Left ventricle myocardium superior (tissue), 1 donor: ENCODE measurements at regions not wholly inside any gene's neighbourhood (a gene's known extent, or its start where the extent isn't known, plus 50 kb on each side); places are given as distances from the start of the nearest gene placed in this dataset.
A peak's percentile ranks its signal among the peaks of the same experiment; 100 is the strongest.
"Not testable (repeated sequence)": the region's sequence is repeated elsewhere in the genome, so short reads cannot be mapped to it uniquely, and the experiment has no call there.

Experiments
- ATAC-seq: fragments of 200-7000 bp; cut with Tn5 transposase; one replicate; pipeline ENCODE4 v1.9.1; 2020; ENCODE audit warnings: mild to moderate bottlenecking, moderate library complexity
- DNase-seq: peaks from one replicate; pipeline ENCODE4 v3.0.0-alpha.2; 2020
- intact Hi-C: fragments of 100-400 bp; cut with micrococcal nuclease; formaldehyde crosslinking; loops from one replicate; pipeline ENCODE4 v1.11.0; 2022
- donor health status: DM: no; HTN: yes; CAD: no; lungs with severe emphysema.

DNA sequence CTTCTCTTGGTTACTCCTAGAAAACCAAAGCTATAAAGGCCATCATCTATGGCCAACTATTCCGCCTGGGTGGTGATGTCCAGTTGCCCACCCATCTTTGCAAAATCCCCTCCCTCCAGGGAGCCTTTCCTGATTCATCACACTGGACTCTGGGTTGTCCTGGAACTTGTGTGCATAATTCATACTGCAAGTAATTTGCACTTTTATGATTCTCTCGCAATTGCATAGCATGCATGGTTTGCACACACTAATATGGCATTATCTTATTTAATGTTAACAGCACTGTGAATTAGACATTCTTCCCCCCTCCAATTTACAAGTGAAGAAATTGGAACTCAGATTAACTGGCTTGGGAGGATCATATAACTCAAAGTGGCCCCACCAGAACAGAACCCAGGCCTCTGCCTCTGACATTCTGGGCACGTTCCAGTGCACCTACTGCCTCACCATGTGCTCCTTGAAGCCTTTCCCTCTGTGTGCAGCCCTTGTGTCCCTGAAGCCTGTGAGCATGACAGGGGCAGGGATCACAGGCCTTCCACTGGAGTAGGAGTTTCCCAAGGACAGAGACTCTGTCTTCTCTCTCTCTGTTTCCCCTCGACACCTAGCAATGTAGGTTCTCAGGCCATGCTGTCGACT, 98.9 kb upstream of the IPO9 start:
- DNase-seq (no peak), ATAC-seq (no peak)
- intact Hi-C loops, result no loop called here

- no peak for DNase-seq
- intact Hi-C loops, result no loop called here
- peak; percentile 3 for ATAC-seq
Measured at GRCh38 chr1:201730611-201731010, 98.3 kb upstream of the IPO9 start.

- intact Hi-C loops, result no loop called here
- peak; percentile 44 for DNase-seq
- peak; percentile 22 for ATAC-seq
Measured at GRCh38 chr1:201731142-201731541, 97.8 kb upstream of the IPO9 start.

DNA sequence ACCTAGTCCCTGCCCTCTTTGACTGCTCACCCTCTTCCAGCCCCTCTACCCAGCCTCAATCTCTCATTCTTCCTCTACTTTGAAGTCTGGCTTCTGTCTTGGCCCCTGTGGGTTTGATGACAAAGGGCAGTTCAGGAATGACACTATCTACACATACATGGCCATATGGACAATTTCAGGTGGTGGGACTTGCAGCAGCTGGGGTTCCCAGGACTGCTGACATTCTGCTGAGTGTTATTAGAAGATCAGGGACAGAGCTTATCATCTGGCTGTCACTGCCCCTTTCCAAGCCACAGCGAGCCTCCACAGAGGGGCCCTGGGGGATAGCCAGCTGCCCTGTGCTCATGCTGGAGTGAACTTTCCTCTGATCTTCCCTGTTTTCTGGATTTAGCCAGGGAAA, 97.4 kb upstream of the IPO9 start:
- peak; percentile 90 for ATAC-seq
- intact Hi-C loops, result no loop called here

DNA sequence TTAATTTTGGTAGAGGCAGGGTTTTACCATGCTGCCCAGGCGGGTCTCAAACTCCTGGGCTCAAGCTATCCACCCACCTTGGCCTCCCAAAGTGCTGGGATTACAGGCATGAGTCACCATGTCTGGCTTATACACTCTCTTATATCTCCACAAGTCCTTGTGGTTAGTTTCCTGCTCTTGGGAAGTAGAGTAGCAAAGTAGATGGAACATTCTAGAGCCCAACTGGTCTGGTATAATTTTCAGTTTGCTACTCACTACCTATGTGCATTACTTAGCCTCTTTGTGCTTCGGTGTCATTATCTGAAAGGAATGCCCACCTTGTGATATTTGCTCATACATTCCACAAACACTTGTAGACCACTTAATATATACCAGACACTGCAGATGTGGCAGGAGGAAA, 96.6 kb upstream of the IPO9 start:
- ATAC-seq (peak; percentile 7), DNase-seq (no peak)
- intact Hi-C loops, result no loop called here

More for the DNA sequence above, 97.4 kb upstream of the IPO9 start:
- peak; percentile 86 for DNase-seq

- intact Hi-C loops, result not testable (repeated sequence)
Measured at GRCh38 chr1:201734221-201734620, 94.7 kb upstream of the IPO9 start.

GRCh38 chr1:201734786-201735185, 94.2 kb upstream of the IPO9 start:
- no peak for DNase-seq

More at GRCh38 chr1:201734221-201734620, 94.7 kb upstream of the IPO9 start:
- ATAC-seq, DNase-seq: not testable (repeated sequence)

GRCh38 chr1:201736707-201737320, 92.1 kb upstream of the IPO9 start:
- intact Hi-C loops, result no loop called here
- DNase-seq (no peak), ATAC-seq (no peak)

More at GRCh38 chr1:201734786-201735185, 94.2 kb upstream of the IPO9 start:
- intact Hi-C loops, result no loop called here
- ATAC-seq, result no peak

DNA sequence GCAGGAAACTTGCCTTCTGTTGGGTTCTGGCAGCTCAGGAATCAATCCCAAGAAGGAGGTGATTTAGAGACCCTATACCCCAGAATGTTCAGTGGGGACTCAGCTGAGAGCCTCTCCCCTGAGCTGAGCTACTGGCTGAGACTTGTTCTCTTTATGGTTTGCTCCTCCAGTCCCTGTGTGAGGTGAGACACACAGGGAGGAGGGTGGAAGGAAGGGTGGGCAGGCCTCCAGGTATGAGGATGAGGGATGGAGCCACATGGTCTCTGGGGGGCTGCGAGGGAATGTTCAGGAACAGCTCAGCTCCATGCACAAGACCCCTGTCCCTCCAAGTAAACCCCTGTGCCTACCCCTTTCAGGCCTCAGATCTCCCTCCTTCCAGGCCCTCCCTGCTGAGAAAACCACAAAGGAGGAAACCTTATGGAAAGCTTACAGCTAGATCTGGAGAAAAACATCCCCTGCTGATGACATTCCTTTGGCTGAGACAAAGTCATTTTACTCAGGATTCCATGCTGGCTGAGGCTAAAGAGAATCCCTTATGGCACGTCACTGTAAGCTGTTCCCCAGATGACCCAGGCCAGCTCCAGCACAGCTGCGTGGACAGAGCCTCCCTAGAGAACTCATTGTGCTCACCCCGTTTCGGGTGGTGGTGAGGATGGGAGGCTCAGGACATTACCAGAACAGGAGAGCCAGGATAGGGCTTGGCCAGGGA, 91.5 kb upstream of the IPO9 start:
- intact Hi-C loops, result no loop called here
- ATAC-seq (peak; percentile 75), DNase-seq (peak; percentile 83)

GRCh38 chr1:201739080-201739479, 89.9 kb upstream of the IPO9 start:
- no peak for DNase-seq
- intact Hi-C loops, result no loop called here
- peak; percentile 38 for ATAC-seq

DNA sequence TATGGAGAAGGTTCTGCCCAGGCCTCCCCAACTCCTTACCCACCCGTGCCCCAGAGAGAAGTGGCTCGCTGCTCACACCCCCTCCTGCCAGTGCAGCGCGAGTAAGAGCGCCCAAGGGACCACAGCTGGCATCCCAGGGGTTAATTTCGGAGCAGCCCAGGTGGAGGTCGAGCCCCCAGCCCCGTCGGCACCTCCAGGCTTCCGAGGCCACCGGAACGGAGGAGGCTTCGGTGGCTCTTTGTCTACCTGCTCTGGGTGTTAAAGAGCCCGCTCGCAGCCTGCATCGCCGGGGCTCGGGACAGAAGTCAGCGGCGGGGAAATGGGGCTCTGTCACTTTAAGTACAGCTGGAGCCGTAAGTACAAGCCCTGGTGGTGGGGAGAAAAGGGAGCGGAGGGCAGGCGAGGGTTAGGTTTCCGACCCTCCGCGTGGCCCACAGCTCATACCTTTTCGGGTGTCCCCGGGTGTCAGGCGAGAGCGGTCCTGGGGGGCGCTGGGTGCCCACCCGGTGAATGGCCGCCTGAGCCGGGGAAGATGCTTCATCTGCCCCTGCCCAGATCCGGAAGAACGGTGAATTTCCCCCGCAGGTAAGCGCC, 89.4 kb upstream of the IPO9 start:
- DNase-seq (peak; percentile 83), ATAC-seq (peak; percentile 70)
- intact Hi-C loops, result no loop called here

- intact Hi-C loops, result no loop called here
- ATAC-seq (peak; percentile 5), DNase-seq (no peak)
Measured at GRCh38 chr1:201740086-201740541, 88.8 kb upstream of the IPO9 start.

DNA sequence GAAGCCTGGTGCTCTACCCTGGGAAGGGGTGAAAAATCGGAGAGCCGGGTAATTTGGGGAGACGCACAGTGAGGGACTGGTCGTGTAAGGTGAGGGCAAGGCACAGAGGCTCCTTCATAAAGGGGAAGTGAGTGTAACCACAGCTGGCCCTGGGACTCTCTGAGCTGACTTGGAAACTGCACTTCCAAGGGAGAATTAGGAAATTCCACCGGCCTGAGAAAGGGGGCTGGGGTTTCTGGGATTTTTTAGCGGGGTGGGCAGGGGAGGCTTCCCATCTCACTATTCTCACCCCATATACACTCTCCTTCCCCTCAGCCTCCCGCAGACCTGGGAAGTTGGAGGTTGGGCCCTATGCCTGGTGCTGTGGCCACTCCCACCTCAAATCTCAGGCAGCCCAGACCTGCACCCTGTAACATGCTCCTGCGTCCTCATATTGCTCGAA, 88.3 kb upstream of the IPO9 start:
- ATAC-seq, result peak; percentile 37
- intact Hi-C loops, result no loop called here

GRCh38 chr1:201741763-201742342, 87.1 kb upstream of the IPO9 start:
- DNase-seq (no peak), ATAC-seq (no peak)
- intact Hi-C loops, result no loop called here

More for the DNA sequence above, 88.3 kb upstream of the IPO9 start:
- no peak for DNase-seq

GRCh38 chr1:201742476-201742875, 86.5 kb upstream of the IPO9 start:
- intact Hi-C loops, result no loop called here
- peak; percentile 2 for ATAC-seq

GRCh38 chr1:201742955-201743805, 85.8 kb upstream of the IPO9 start:
- intact Hi-C loops, result no loop called here
- no peak for ATAC-seq
- no peak for DNase-seq

More at GRCh38 chr1:201742476-201742875, 86.5 kb upstream of the IPO9 start:
- DNase-seq, result no peak

DNA sequence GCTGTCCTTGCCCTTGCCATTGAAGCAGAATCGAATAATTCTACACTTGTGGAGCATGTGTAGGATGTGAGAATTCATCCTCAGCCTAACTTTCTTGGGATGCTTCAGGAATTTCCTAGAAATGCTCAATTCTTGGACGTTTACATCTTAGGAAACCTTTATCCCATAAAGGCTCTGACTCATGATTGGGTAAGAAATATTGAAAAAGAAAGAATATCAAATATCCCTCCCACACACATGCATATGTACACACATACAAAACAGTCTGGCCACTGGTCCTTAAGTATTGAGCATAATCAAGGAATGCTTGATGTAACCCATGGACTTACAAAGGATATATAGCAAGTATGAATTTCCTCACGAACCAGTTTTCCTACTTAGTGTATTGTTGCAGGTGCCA, 83.9 kb upstream of the IPO9 start:
- ATAC-seq, result no peak
- intact Hi-C loops, result no loop called here
- DNase-seq, result no peak

DNA sequence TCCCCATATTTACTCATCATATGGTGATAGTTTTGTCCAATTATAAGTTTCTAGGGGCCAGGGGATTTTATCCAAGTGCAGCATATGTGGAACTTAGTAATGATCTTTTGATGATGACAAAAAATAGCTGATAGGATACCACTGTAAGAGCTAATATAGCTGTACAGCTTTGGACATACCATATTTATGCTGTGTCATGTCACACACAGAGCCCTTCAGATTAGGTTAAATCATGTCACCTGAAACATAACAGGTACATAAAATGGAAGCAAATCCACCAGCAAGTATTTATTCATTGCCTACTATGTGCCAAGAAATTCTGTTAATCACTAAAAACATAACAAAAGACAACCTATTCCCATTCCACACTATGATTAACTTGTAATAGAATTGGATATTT, 82.8 kb upstream of the IPO9 start:
- intact Hi-C loops, result no loop called here
- ATAC-seq (no peak), DNase-seq (no peak)

DNA sequence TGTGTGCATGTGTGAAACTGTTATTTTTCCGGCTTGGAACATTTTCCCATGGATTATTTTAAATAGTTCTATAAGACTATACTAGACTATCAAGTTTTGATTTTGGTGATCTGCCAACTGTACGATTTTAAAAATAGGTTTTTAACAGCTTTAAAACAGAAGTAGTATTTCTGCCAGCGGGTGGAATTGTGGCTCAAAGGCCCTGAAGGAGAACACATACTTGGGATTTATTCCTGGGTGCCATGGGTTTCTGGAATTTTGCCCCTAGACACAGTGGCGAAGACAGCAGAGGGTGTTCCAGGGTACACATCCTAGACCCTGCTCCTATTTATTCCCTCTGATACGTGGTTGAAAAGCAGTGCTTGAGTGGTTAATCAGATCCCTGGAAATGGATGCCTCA, 81.7 kb upstream of the IPO9 start:
- intact Hi-C loops, result no loop called here
- DNase-seq (no peak), ATAC-seq (no peak)
